Keratinocyte (primary cell): ENCODE measurements at regions not wholly inside any gene's neighbourhood (a gene's known extent, or its start where the extent isn't known, plus 50 kb on each side); places are given as distances from the start of the nearest gene placed in this dataset.
A peak's percentile ranks its signal among the peaks of the same experiment; 100 is the strongest.

Source experiments
- DNase-seq: peaks from one replicate; pipeline ENCODE4 v3.0.0-alpha.2; 2011; ENCODE audit warnings: low read depth, missing footprints, low spot score
- FAIRE-seq: peaks from 2 replicates; lab custom pipeline; 2011; peaks lifted over from hg19 to GRCh38; lab: Jason Lieb, UNC
- H2AFZ ChIP-seq: 2 replicates; pipeline ENCODE4 v1.6.0; 2012; ENCODE audit warnings: low read length, control low read depth, inconsistent platforms; ENCODE audit not compliant: control insufficient read depth
- H3K27ac ChIP-seq: 2 replicates; pipeline ENCODE4 v1.5.1; 2011; ENCODE audit warnings: low read length; ENCODE audit not compliant: control insufficient read depth, insufficient read depth
- H3K27me3 ChIP-seq: 3 replicates; pipeline ENCODE4 v1.6.0; 2011; ENCODE audit warnings: low read length; ENCODE audit not compliant: control insufficient read depth, insufficient read depth; ENCODE audit errors: extremely low read depth
- H3K36me3 ChIP-seq, 2 experiments: 2 replicates in 1 of 2; 3 replicates in 1 of 2; pipeline ENCODE4 v1.5.1; 2011; ENCODE audit warnings: low read length in 2 of 2, mild to moderate bottlenecking in 1 of 2; ENCODE audit not compliant: control insufficient read depth in 2 of 2, insufficient read depth in 2 of 2; ENCODE audit errors: extremely low read depth in 1 of 2
- H3K4me1 ChIP-seq: 3 replicates; pipeline ENCODE4 v1.5.1; 2011; ENCODE audit warnings: low read length; ENCODE audit not compliant: control insufficient read depth, insufficient read depth; ENCODE audit errors: extremely low read depth
- H3K4me2 ChIP-seq: 3 replicates; pipeline ENCODE4 v1.6.0; 2011; ENCODE audit warnings: low read depth, low read length; ENCODE audit not compliant: control insufficient read depth, insufficient read depth; ENCODE audit errors: extremely low read depth
- H3K4me3 ChIP-seq, 3 experiments: fragments of 200-600 bp in 1 of 3; sonication (generic) in 1 of 3; 2 replicates in 2 of 3; 3 replicates in 1 of 3; pipeline ENCODE4 v1.5.1; 2011 to 2016; ENCODE audit warnings: low read length in 3 of 3, mild to moderate bottlenecking in 3 of 3, control low read depth in 2 of 3, inconsistent platforms in 1 of 3, low read depth in 1 of 3, mixed read lengths in 1 of 3, mixed run types in 1 of 3, moderate library complexity in 1 of 3; ENCODE audit not compliant: control insufficient read depth in 2 of 3, insufficient read depth in 2 of 3; ENCODE audit errors: extremely low read depth in 1 of 3
- H3K79me2 ChIP-seq: 2 replicates; pipeline ENCODE4 v1.6.0; 2012; ENCODE audit warnings: low read length; ENCODE audit not compliant: control insufficient read depth, insufficient read depth
- H3K9ac ChIP-seq: 3 replicates; pipeline ENCODE4 v1.6.0; 2011; ENCODE audit warnings: low read length; ENCODE audit not compliant: control insufficient read depth, insufficient read depth; ENCODE audit errors: extremely low read depth
- H3K9me1 ChIP-seq: 3 replicates; pipeline ENCODE4 v1.6.0; 2011; ENCODE audit warnings: low read length; ENCODE audit not compliant: control insufficient read depth, insufficient read depth; ENCODE audit errors: extremely low read depth
- H3K9me3 ChIP-seq: 2 replicates; pipeline ENCODE4 v1.5.1; 2012; ENCODE audit warnings: low read depth, low read length; ENCODE audit not compliant: control insufficient read depth
- H4K20me1 ChIP-seq: 3 replicates; pipeline ENCODE4 v1.6.0; 2011; ENCODE audit warnings: low read length; ENCODE audit not compliant: control insufficient read depth, insufficient read depth; ENCODE audit errors: extremely low read depth
- EZH2 ChIP-seq: IDR thresholded peaks from one replicate; pipeline ENCODE4 v1.6.1; 2012; ENCODE audit warnings: inconsistent platforms, mild to moderate bottlenecking, low read length, moderate library complexity
- dilution Hi-C: fragments of 300-500 bp; cut with MboI; formaldehyde crosslinking; loops from one replicate; pipeline ENCODE4 v1.7.0; 2020; ENCODE audit warnings: low sequenced_read_pairs; ENCODE audit not compliant: extremely low pct_ligation_motif_present
- TF ChIP-seq, protein P1 (sequence below), 3 experiments: IDR thresholded peaks in 1 of 3; conservative IDR thresholded peaks in 1 of 3; optimal IDR thresholded peaks in 1 of 3; 2 replicates in 2 of 3; 3 replicates in 1 of 3; pipeline versions ENCODE3 to v1.5.1; 2011; ENCODE audit warnings: low read length in 3 of 3, mild to moderate bottlenecking in 3 of 3, moderate library complexity in 2 of 3, control low read depth in 1 of 3, inconsistent platforms in 1 of 3; ENCODE audit not compliant: insufficient read depth in 2 of 3; ENCODE audit errors: extremely low read depth in 1 of 3

DNA sequence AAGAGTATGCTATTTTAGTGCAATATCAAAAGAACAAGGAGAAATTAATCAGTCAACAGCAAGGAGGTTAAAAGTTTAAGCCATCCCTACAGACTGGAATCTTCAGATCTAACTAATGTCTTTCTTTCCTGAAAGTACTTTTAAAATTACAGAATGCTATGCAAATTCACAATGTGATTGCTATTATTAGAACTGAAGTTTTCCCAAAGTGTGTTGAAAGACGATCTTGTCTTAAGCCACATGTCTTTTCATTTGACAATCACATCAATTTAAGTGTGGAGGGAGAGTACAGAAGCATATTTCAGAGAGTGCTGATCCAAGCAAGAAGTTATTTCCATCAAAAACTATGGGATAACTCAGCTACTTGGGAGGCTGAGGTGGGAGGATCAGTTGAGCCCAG is 64.7 kb upstream of the TNIP3 start:
- no peaks in the 10 kb centered on the region for H3K79me2 ChIP-seq
- H2AFZ ChIP-seq, result no peak overlapping the region
- H3K4me2 ChIP-seq, result no peak overlapping the region
- no peaks in the 10 kb centered on the region for H4K20me1 ChIP-seq
- no peaks in the 10 kb centered on the region for H3K27me3 ChIP-seq
- DNase-seq, result no peak
- H3K27ac ChIP-seq, result no peak overlapping the region
- dilution Hi-C loops, result no loop called here
- no peaks in the 10 kb centered on the region for H3K36me3 ChIP-seq
- H3K9ac ChIP-seq, result no peak overlapping the region
- peaks cover 4% of the 10 kb centered on the region for H3K4me1 ChIP-seq
- TF ChIP-seq, protein P1, sequence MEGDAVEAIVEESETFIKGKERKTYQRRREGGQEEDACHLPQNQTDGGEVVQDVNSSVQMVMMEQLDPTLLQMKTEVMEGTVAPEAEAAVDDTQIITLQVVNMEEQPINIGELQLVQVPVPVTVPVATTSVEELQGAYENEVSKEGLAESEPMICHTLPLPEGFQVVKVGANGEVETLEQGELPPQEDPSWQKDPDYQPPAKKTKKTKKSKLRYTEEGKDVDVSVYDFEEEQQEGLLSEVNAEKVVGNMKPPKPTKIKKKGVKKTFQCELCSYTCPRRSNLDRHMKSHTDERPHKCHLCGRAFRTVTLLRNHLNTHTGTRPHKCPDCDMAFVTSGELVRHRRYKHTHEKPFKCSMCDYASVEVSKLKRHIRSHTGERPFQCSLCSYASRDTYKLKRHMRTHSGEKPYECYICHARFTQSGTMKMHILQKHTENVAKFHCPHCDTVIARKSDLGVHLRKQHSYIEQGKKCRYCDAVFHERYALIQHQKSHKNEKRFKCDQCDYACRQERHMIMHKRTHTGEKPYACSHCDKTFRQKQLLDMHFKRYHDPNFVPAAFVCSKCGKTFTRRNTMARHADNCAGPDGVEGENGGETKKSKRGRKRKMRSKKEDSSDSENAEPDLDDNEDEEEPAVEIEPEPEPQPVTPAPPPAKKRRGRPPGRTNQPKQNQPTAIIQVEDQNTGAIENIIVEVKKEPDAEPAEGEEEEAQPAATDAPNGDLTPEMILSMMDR (optimal IDR thresholded peaks at IDR 0.05 in 1 of 3, IDR thresholded peaks at IDR 0.05 in 1 of 3, conservative IDR thresholded peaks at IDR 0.05 in 1 of 3; ENCODE audit: extremely low read depth in 1 of 3, insufficient read depth in 2 of 3, low read length in 3 of 3), result no peak
- TF ChIP-seq EZH2, result no peak
- H3K9me1 ChIP-seq, result no peaks in the 10 kb centered on the region
- H3K9me3 ChIP-seq, result no peaks in the 10 kb centered on the region
- no peak for FAIRE-seq
- H3K4me3 ChIP-seq, result no peak overlapping the region

DNA sequence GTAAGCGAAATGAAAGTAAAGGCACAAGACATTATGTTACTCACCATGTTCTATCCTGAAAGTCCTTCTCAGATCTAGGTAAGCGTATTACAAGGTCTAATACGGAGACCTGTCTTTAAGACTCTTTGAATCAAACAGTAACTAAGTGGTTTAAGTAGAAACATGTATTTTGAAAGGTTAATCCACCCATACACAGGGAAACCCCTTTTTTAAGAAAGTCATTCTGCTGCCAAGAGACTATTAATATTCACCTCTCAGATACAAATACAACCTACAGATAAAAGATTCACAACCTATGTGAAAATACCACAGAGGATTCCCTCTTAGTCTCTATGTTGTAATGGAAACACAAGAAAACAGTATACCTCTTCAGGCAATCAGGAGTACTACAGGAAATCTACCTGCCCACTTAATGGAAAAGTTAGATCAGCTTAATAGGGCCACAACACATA is 63.2 kb upstream of the TNIP3 start:
- no peak overlapping the region for H3K9ac ChIP-seq
- H3K9me3 ChIP-seq, result no peaks in the 10 kb centered on the region
- H4K20me1 ChIP-seq, result no peaks in the 10 kb centered on the region
- TF ChIP-seq, protein P1 (optimal IDR thresholded peaks at IDR 0.05 in 1 of 3, IDR thresholded peaks at IDR 0.05 in 1 of 3, conservative IDR thresholded peaks at IDR 0.05 in 1 of 3; ENCODE audit: extremely low read depth in 1 of 3, insufficient read depth in 2 of 3, low read length in 3 of 3), result peak in 1 of 3 experiments; percentile 12
- no peak for TF ChIP-seq EZH2
- H3K4me3 ChIP-seq, result no peak overlapping the region
- no peak overlapping the region for H3K27ac ChIP-seq
- no peak overlapping the region for H3K4me2 ChIP-seq
- no peaks in the 10 kb centered on the region for H3K9me1 ChIP-seq
- H3K27me3 ChIP-seq, result no peaks in the 10 kb centered on the region
- no peak for FAIRE-seq
- H3K79me2 ChIP-seq, result no peaks in the 10 kb centered on the region
- peaks cover 4% of the 10 kb centered on the region for H3K4me1 ChIP-seq
- DNase-seq, result no peak
- dilution Hi-C loops, result no loop called here
- no peak overlapping the region for H2AFZ ChIP-seq
- no peaks in the 10 kb centered on the region for H3K36me3 ChIP-seq
